ENCODE measurements at regions not wholly inside any gene's neighbourhood (a gene's known extent, or its start where the extent isn't known, plus 50 kb on each side); places are given as distances from the start of the nearest gene placed in this dataset.
"Not testable (repeated sequence)": the region's sequence is repeated elsewhere in the genome, so short reads cannot be mapped to it uniquely, and the experiment has no call there.

- no peak for DNase-seq
Measured at GRCh38 chr7:130849604-130850003, 115.6 kb upstream of the KLF14 start.

GRCh38 chr7:130850956-130851355 is 116.9 kb upstream of the KLF14 start:
- DNase-seq: no peak

DNA sequence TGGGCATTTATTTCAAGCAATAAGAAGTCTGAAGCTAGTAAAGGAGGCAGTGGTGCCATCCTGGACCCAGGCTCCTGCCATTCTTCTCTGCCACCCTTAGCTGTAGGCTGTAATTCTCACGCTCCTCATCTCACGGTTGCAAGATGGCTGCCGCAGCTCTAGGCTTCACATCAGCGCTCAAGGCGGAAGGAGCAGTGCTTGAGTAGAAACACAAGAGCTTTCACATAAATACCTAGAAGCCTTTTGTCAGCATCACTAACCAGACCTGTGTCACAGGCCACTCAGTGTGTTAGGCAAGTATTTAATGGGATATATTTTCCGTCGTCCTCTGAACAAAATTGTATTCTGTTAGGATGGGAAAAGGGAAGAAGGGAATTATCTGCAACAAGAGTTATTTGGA is 118.9 kb upstream of the KLF14 start:
- no peak for DNase-seq

DNA sequence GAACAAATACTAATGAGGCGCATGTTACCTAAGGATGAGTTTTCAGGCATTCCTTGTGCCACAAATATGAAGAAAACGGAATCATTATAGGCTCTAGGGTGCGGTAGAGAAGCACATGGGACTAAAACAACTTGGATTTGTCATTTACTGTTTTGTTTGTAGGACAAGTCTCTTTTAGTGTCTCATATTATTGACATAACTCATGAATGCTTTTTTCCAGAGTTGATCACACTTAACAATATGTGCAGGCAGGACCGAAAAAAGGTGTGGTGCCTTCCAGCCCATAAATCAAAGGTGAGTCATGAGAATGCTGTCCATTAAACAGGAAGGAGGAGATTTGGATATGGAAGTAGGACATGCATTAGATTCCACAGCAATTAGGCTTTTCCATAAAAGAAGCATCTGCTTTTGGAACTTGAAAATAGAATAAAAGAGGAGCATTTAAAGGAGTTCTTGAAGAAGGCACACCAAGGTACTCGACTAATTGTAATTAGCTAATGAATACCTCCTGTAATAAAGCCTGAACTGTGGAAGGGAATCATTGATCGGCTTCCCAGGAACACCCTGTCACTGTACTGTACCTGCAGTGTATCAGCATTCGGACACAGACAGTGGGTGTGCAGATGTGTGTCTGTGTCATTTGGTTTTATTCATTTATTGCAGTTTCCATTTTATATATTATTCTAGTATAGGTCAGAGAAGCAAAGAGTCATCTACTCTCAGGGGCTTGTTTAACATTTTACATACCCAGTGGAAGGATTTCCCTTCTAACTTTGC is 119.7 kb upstream of the KLF14 start:
- no peak for DNase-seq

DNA sequence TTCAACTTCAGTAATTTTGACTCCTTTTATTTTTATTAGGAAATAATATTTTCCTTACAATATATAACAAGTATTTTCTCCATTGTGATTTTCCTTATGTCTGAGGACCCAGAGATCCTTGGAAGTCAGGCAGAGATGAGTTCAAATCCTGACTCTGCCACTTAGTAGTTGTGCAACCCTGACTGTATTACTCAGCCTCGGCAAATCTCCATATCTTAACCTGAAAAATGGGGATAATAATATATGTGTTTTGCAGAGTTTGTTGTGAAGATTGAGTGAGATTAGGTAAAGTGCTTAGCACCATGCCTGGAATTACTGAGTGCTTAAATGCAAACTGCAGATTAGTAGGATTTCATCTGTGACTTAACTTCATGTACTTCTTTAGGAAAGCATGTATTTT is 120.5 kb upstream of the KLF14 start:
- DNase-seq: no peak

DNA sequence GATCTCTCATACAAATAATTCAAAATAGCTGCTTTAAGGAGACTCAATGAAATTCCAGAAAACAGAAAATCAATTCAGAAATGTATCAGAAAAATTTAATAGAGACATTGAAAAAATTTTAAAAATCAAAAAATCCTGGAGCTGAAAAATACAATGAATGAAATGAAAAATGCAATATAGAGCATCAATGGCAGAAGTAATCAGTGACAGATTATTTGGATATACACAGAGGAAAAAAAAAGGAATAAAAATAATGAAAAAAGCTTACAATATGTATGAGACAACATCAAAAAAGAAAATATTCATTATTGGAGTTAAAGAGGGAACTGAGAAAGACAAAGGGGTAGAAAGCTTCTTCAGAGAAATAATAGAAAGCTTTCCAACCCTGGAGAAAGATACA is 122.9 kb upstream of the KLF14 start:
- DNase-seq: no peak

DNA sequence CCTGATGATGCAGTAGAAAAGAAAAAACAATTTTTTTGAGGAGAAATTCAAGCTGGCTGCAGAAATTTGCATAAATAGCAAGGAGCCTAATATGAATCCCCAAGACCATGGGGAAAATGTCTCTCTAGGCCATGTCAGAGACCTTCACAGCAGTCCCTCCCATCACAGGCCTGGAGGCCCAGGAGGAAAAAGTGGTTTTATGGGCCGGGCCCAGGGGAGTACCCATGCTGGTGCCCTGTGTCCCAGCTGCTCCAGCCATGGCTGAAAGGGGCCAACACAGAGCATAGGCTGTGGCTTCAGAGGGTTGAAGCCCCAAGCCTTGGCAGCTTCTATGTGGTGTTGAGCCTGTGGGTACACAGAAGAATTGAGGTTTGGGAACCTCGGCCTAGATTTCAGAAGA is 126.8 kb upstream of the KLF14 start:
- DNase-seq: not testable (repeated sequence)

DNA sequence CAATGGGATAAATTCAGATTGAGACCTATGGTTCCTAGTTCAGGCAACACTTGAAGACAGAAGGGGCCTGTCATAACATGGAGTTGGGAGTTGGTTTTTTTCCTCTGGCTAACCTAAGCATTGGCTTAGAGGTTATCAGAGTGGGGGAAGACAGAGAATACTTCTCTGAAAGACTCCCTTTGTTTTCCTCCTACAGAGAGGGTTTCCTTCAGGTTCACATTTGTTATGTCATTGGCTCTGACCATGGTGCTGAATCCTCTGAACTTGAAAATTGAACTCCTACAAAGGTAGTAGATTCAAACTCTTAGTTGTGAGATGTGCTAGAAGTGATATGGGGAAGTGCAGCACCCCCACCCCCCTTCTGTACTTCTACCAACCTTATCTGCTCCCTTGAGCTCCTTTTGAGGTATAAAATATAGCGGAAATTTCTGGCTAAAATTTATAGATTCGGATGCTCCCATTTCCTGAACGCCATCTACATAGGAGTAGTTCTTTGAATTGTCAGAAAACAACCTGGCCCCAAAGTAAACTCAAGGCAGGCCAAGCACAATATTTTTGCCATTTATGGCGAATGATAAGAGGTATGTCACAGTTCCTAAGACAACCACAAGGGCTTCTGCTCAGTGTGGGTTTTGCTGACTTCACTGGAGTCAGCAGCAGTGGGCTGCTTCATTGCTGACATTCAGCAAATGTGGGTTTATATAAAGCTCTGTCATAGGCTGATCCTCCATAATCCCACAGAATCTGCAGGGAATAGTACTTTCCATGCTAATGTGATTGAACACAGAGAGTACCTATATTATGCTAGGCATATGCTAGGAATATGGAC is 131.6 kb upstream of the KLF14 start:
- no peak for DNase-seq

GRCh38 chr7:130867039-130867438 is 133.0 kb upstream of the KLF14 start:
- no peak for DNase-seq

DNA sequence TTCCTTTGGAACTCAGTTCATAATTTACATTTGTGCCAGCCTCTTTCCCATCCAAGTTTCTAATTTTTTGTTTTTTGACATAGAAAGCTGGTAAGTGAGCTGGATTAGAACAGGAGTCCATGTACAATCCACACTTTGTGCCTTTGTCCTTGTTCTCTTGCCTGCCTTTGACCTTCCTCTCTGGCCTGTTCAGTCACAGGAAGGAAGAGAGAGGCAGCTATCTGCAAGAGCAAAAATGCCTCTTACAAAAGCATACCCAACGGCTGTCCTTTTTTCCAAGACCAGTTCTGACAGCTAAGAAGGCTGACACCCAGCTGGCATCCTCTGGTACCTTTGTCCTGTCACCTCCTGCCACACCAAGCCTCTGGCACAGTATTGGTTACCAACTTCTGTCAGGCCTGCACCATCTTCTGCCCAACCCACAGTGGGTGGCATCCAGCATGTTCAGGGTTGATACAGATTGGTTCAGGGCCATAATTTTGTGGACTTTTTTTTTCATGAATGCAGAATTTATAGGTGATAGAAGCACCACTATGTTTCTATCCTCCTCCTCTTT is 133.7 kb upstream of the KLF14 start:
- DNase-seq: no peak

GRCh38 chr7:130868139-130868538 is 134.1 kb upstream of the KLF14 start:
- DNase-seq: no peak

GRCh38 chr7:130869918-130870317 is 135.9 kb upstream of the KLF14 start:
- no peak for DNase-seq

DNA sequence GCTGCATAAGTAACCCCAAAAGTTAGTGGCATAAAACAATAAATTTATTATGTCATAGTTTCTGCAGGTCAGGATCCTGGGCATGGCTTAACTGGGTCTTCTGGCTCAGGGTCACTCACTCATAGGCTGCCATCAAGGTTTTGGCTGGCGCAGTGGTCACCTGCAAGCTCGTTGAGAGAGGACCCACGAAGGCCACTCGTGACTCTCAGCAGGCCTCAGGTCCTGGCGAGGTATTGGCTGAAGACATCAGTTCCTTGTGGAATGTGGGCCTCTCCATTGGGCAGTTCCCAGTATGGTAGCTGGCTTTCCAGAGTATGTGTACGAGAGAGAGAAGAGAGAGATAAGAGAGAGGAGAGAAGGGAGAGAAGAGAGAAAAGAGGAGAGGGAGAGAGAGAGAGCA is 138.3 kb upstream of the KLF14 start:
- DNase-seq: no peak

DNA sequence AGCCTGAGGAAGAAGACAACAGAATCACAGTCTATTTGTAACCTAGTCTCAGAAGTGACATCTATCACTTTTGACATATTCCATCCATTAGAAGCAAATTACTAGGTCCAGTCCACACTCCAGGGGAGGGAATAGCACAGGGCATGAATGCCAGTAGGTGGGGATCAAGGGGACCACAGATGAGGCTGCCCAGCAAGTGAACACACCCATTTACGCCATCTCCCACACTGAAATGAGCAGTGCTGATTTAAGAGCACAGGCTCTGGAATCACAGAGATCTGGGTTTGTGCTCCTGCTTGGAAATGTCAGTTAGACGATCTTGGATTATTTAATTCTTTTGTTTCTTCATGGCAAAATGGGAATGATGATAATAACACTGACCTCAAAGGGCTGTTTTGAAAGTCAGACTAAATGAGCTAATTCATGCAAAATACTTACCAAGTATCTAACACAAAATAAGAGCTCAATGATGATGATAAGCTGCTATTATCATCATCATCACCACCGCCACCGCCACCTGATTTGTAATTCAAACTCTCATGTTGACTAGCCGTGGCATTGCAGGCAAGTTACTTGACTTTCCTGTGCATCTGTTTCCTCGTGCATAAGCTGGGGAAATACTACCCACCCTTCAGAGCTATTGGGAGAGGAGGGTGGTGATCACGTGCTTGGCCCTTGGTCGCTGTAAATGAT is 138.9 kb upstream of the KLF14 start:
- no peak for DNase-seq

- DNase-seq: no peak
Measured at GRCh38 chr7:130874071-130874915, 140.3 kb upstream of the KLF14 start.

DNA sequence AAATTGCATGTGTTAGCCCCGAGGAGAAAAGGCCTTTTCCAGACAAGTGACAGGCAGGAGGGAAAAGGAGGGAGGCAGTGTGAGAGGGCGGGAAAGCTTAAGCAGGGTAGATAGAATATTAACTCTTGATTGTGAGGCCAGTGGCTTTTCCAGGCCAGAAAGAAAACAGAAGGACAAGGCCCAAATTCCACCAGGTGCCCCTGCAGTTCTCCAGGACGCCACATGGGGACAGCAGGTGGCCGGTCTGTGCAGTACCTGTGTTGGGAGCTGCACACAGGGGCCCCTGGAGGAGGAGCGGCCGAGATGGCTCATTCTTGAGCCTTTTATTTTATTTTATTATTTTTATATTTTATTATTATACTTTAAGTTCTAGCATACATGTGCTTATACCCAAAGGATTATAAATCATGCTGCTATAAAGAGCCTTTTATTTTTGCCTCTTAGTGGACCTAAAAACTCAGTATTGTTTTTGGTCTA is 141.3 kb upstream of the KLF14 start:
- no peak for DNase-seq

DNA sequence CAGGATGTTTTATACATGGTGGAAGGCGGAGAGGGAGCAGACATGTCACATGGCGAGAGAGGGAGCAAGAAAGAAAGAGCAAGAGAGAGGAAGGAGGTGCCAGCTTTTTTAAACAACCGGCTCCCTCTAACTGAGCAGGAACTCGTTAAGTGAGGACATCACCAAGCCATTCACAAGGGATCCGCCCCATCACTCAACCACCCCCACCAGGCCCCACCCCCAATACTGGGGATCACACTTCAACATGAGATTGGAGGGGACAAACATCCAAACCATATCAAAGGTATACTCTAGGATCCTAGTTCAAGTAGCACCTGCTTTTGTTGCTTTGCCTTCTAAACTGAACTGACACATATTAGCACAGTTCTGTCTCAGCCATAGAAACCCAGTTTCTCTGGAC is 141.9 kb upstream of the KLF14 start:
- DNase-seq: no peak

GRCh38 chr7:130877236-130877990 is 143.4 kb upstream of the KLF14 start:
- no peak for DNase-seq

DNA sequence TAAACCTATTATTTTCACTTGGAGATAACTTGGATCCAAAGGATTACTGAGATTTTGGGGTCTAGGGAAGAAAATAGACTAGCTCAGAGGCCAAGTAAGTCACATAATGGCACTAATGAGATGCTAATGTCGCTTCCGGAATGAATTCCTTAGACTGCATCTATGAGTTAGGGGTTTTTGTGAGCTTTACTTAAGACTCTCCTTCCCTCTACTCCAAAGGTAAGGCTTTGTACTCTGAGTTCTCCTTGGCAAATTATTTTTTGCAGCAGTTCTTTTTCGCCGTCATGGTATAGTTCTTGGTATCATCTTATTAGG is 143.9 kb upstream of the KLF14 start:
- no peak for DNase-seq

DNA sequence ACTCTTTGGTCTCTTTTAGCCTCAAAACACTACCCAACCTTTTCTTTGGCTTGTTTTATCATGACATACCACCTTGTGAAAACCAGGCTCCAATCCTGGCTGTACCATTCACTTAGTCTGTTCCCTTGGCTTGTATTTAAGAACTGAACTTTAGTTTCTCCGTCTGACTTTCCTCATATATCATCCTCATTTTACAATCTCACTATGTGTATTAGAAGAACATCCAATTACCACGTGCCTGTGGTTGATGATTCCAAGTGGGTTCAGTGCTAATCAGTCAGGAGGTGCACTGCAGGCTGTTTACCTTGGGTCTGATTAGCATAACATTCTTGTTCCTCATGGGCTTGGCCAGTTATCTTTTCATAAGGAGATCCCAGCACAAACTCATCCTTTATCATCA is 144.8 kb upstream of the KLF14 start:
- DNase-seq: no peak

- no peak for DNase-seq
Measured at GRCh38 chr7:130879191-130879590, 145.2 kb upstream of the KLF14 start.

- DNase-seq: no peak
Measured at GRCh38 chr7:130880668-130881067, 146.7 kb upstream of the KLF14 start.

All from GDM1 (cell line).